GM10266 (cell line): ENCODE measurements at regions not wholly inside any gene's neighbourhood (a gene's known extent, or its start where the extent isn't known, plus 50 kb on each side); places are given as distances from the start of the nearest gene placed in this dataset.

Experiments
- DNase-seq: peaks from one replicate; pipeline ENCODE4 v3.0.0; 2012; ENCODE audit errors: extremely low spot score
- TF ChIP-seq, protein P1 (sequence below): IDR thresholded peaks from 2 replicates; pipeline ENCODE4 v1.5.1; 2012; ENCODE audit warnings: mild to moderate bottlenecking, low read depth; ENCODE audit not compliant: control insufficient read depth, insufficient read depth; ENCODE audit errors: missing control alignments

- TF ChIP-seq, protein P1, sequence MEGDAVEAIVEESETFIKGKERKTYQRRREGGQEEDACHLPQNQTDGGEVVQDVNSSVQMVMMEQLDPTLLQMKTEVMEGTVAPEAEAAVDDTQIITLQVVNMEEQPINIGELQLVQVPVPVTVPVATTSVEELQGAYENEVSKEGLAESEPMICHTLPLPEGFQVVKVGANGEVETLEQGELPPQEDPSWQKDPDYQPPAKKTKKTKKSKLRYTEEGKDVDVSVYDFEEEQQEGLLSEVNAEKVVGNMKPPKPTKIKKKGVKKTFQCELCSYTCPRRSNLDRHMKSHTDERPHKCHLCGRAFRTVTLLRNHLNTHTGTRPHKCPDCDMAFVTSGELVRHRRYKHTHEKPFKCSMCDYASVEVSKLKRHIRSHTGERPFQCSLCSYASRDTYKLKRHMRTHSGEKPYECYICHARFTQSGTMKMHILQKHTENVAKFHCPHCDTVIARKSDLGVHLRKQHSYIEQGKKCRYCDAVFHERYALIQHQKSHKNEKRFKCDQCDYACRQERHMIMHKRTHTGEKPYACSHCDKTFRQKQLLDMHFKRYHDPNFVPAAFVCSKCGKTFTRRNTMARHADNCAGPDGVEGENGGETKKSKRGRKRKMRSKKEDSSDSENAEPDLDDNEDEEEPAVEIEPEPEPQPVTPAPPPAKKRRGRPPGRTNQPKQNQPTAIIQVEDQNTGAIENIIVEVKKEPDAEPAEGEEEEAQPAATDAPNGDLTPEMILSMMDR, result no peak
- DNase-seq, result no peak
These were observed 108.5 kb downstream of the HMX1 start for GRCh38 chr4:8762951-8763735.

DNA sequence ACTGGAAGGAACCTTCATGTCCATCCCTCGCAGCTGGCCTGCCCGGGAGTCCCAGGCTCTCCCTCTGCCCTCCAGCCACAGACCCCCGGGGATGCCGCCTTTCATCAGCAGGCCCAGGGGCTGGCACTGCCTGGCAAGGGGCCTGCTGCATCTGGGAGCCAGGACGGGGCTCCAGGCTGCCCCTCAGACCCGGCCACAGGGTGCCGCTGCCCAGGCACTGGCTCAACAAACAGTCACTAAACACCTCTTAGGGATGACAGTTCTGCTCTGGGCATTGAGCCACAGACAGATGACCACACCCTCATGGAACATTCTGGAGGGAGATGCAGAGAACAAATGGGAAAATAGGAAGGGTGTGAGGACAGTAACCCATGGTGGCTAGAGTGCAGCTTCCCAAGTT, 109.3 kb downstream of the HMX1 start:
- TF ChIP-seq, protein P1, result no peak
- no peak for DNase-seq

DNA sequence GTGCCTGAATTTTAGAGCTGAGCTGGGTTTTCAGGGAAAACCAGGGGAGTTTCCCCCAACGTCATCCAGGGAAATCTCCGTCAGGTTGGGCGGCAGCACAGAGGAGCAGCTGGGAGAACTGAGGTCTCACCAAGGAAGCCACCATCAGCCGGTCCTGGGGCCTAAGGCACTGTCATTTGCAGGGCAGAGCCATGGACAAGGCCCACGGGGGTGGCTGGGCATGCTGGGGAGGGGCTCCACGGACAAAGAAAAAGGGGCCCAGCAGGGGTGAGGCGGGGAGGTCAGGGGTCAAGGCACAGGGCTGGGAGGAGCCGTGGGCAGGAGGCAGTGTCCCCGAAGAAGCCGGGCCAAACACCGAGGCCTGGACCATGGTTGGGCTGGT, 109.8 kb downstream of the HMX1 start:
- no peak for DNase-seq
- TF ChIP-seq, protein P1, result no peak

GRCh38 chr4:8761167-8761823, 110.3 kb downstream of the HMX1 start:
- no peak for DNase-seq
- TF ChIP-seq, protein P1, result no peak

DNA sequence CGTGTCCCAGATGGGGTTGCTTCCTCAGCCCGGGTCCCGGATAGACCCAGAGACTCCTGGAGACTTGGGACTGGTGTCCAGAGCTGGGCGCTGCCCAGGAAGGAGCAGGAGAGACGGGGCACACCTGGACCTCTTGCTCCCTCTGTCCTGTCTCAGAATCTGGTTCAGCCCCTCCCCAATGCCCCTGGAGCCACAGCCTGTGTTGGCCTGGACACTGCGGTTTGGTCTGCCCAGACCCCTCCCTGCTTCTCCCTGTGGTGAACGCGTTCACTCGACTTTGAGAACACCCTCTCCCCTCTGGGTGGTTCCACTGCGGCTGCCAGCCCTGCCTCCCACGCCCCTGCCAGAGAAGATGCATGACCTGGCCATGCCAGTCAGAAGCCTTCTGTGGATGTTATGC, 111.1 kb downstream of the HMX1 start:
- TF ChIP-seq, protein P1, result no peak
- DNase-seq, result no peak

- TF ChIP-seq, protein P1, result no peak
- DNase-seq, result no peak
These were observed 111.7 kb downstream of the HMX1 start for GRCh38 chr4:8759987-8760386.

- DNase-seq, result no peak
These were observed 114.8 kb downstream of the HMX1 start for GRCh38 chr4:8756816-8757215.

More at GRCh38 chr4:8756816-8757215, 114.8 kb downstream of the HMX1 start:
- TF ChIP-seq, protein P1, result no peak
